NCI-H1417 (cell line): ENCODE measurements at regions not wholly inside any gene's neighbourhood (a gene's known extent, or its start where the extent isn't known, plus 50 kb on each side); places are given as distances from the start of the nearest gene placed in this dataset.
"Not testable (repeated sequence)": the region's sequence is repeated elsewhere in the genome, so short reads cannot be mapped to it uniquely, and the experiment has no call there.

Source experiments
- DNase-seq, 3 experiments: peaks; one replicate each; lab custom pipeline; 2025; lab: John Stamatoyannopoulos, UW

DNA sequence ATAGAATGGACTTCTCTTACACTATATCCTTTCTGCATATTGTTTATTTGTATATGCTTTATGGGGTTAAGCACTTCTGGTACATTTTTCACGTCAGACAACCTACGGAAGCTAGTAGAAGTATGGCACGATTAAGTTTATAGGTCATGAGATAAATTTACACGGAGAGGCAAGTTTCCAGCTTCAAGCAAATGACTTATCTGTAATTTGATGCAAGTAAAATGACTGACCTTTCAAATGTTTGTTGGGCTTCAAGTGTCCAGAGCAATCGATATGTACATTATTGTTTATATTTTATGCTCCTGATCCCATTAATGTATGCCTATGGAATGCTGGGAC, 97.5 kb upstream of the EFEMP1 start:
- no peak for DNase-seq

DNA sequence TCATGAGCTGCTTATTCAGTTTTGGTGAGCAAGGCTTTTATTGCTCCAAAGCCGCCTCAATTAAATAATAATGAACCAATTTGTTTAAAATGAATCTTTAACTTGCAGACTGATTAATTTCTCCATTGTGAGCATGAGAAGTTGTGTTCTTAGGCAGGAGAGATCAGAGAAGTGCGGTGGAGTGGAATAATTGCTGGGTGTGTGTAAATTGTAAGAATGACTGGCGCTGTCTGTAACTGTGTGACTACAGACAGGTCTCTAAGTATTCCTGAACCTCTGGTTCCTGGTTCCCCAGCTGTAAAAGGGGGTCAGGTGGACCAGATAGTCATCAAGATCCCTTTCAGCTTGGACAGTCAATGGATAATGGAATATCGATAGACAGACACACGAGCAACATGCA, 98.0 kb upstream of the EFEMP1 start:
- peak in 2 of 3 experiments; percentile 49 to 78 for DNase-seq

- DNase-seq = no peak
Observed at GRCh38 chr2:56025469-56026193, 102.0 kb upstream of the EFEMP1 start.

- DNase-seq = no peak
Observed at GRCh38 chr2:56026828-56027227, 103.2 kb upstream of the EFEMP1 start.

GRCh38 chr2:56030062-56030461, 106.5 kb upstream of the EFEMP1 start:
- DNase-seq = no peak

- no peak for DNase-seq
Observed at GRCh38 chr2:56030901-56031300, 107.3 kb upstream of the EFEMP1 start.

- peak in 1 of 3 experiments; percentile 35 for DNase-seq
Observed at GRCh38 chr2:56034258-56034657, 110.7 kb upstream of the EFEMP1 start.

DNA sequence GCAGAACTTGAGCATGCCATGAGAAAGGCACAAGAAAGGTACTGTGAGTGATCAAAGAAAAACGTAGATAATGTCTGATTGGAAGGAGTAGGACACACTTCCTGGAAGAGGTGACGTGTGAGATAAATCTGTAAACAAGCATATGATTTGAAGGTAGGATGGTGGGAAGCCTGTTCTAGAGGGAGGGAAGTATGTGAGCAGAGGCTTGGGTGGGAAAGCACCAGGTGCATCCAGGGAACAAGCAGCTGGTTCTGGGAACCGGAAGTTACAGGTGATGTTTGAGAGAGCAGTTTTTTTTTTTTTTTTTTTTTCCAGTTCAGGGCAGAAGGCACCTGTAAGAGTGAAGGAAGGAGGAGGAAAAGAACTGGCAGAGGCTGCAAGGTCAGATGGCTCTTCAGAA, 116.6 kb upstream of the EFEMP1 start:
- DNase-seq = peak; percentile 22 to 72 (median 49)

- DNase-seq = peak in 1 of 3 experiments; percentile 47
Observed at GRCh38 chr2:56040834-56041233, 117.3 kb upstream of the EFEMP1 start.

- DNase-seq = peak; percentile 33 to 79 (median 50)
Observed at GRCh38 chr2:56047136-56047535, 123.6 kb upstream of the EFEMP1 start.

DNA sequence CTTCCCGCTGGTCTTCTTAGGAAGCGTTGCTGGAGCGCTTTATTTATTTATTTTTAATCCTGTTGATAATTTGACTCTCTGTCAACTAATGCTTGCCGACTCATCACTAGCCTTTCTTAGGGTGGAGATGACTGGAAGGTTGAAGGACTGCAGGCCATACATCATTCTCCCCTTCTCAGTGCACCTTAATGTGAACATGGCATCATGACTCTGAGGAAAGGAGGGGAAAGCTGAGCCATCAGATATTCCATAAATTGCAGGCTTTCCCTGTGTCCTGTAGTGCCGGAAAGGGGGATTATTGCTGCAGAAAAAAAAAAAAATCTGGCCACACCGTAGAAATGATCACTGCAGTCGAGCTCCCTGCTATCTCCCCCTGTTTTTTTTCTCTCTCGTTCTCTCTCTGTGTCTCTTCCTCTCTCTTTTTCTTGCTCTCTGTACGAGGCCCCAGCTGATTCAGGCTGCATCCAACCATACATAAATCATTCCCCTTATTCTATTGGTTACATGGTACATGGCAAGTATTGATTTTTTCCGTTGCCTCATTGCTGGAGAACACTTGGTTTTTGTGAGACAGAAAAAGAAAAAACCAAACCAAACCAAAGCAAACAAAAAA, 125.8 kb upstream of the EFEMP1 start:
- DNase-seq = peak in 2 of 3 experiments; percentile 48 to 71

- DNase-seq = peak in 1 of 3 experiments; percentile 30
Observed at GRCh38 chr2:56053679-56054078, 130.1 kb upstream of the EFEMP1 start.

DNA sequence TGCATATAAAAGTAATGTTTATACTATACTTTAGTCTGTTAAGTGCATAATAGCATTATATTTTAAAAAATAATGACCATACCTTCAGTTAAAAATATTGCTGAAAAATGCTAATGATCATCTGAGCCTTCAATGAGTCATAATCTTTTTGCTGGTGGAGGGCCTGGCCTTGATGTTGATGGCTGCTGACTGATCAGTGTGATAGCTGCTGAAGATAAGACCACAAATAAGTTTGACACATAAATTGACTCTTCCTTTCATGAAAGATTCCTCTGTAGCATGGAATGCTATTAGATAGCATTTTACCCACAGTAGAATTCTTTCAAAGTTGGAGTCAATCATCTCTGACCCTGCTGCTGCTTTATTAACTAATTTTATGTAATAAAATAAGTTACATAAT, 128.4 kb upstream of the CCDC85A start:
- no peak for DNase-seq

DNA sequence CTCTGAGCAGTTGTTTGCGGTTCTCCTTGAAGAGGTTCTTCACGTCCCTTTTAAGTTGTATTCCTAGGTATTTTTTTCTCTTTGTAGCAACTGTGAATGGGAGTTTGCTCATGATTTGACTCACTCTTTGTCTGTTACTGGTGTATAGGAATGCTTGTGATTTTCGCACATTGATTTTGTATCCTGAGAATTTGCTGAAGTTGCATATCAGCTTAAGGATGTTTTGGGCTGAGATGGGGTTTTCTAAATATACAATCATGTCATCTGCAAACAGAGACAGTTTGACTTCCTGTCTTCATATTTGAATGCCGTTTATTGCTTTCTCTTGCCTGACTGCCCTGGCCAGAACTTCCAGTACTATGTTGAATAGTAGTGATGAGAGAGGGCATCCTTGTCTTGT, 122.5 kb upstream of the CCDC85A start:
- DNase-seq = not testable (repeated sequence)

GRCh38 chr2:56068746-56069145, 115.0 kb upstream of the CCDC85A start:
- DNase-seq = no peak

- DNase-seq = peak; percentile 18 to 61 (median 39)
Observed at GRCh38 chr2:56077359-56077915, 106.4 kb upstream of the CCDC85A start.

DNA sequence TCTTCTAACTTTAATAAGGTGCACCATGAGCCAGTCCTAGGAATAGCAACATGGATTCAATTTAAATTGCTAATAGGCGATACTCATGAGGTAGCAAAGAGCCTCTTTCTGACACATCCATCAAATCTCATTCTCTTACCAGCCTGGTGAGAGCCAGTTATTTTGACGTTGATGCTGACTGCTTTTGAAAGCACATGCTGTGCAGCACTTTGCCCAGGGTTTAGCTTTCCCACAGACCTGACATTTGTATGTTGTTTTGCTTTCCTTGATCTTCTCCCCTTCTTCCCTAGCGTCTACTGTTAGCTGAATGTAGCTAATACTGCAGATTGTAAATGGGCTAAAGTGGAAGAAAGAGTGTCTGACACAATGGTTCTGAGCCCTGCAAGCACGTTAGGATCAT, 101.1 kb upstream of the CCDC85A start:
- peak in 1 of 3 experiments; percentile 40 for DNase-seq

GRCh38 chr2:56084111-56084901, 99.5 kb upstream of the CCDC85A start:
- peak in 1 of 3 experiments; percentile 19 for DNase-seq

- DNase-seq = no peak
Observed at GRCh38 chr2:56086336-56086735, 97.5 kb upstream of the CCDC85A start.

GRCh38 chr2:56088411-56088810, 95.4 kb upstream of the CCDC85A start:
- no peak for DNase-seq

DNA sequence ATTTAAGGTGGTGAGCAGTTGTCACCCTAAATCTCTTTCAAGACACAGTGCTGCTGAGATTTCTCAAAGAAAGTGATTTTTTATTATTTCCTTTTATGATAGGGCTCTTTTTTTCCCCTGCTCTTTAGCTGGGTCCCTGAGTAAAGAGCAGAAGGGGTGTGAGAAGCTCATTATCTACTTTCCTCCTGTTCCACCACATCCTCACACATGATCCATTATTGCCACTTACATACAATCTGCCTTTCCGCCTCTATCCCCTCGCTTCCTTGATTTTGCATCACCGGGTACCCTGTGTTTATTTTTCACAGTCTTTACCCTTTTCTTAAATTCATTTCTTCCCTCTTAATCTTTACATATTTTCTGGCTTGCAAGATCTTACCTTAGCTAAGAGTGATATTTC, 93.9 kb upstream of the CCDC85A start:
- no peak for DNase-seq

- no peak for DNase-seq
Observed at GRCh38 chr2:56099963-56100362, 83.8 kb upstream of the CCDC85A start.
